SKM-1 treated with dmso at 0.1 percent for 144 hours (cell line): ENCODE measurements at regions not wholly inside any gene's neighbourhood (a gene's known extent, or its start where the extent isn't known, plus 50 kb on each side); places are given as distances from the start of the nearest gene placed in this dataset.
"Not testable (repeated sequence)": the region's sequence is repeated elsewhere in the genome, so short reads cannot be mapped to it uniquely, and the experiment has no call there.

ENCODE experiments used
- DNase-seq: peaks from one replicate; lab custom pipeline; 2025; ENCODE audit not compliant: unreplicated experiment; lab: John Stamatoyannopoulos, UW

DNA sequence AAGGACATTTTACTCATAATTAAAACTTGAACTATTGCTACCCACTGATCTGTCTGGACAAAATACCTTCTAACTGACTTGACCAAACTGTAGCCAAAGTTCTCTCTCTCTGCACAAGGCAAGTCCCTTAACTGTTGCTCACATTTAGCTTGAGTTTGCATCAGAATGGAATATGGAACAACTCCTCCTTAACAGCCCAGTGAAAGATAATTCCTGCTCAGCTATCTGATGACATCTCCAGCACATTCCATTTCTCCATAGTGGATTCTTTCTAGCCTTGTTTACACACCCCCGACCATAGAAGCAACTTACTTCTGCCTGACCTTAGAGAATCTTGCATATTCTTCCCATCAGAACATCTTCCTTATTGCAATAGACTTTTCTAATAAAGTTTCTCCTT lies 317.2 kb upstream of the CDH2 start:
- no peak for DNase-seq

DNA sequence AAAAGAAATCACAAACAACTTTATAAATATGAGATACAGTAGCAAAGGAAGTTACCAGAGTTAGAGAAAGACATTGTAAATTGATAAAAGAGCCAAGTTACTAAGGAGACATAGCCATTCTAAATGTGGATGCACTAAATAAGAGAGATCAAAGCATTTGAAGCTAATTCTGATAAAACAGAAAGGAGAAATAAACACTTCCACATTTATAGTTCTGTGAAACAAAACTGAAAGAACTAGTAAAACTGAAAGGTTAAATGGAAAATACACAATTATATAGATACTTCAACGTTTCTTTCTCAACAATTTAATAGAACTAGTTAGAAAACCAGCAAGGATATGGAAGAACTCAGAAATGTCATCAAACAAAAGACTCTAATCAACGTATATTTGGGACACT lies 309.0 kb upstream of the CDH2 start:
- DNase-seq: no peak

DNA sequence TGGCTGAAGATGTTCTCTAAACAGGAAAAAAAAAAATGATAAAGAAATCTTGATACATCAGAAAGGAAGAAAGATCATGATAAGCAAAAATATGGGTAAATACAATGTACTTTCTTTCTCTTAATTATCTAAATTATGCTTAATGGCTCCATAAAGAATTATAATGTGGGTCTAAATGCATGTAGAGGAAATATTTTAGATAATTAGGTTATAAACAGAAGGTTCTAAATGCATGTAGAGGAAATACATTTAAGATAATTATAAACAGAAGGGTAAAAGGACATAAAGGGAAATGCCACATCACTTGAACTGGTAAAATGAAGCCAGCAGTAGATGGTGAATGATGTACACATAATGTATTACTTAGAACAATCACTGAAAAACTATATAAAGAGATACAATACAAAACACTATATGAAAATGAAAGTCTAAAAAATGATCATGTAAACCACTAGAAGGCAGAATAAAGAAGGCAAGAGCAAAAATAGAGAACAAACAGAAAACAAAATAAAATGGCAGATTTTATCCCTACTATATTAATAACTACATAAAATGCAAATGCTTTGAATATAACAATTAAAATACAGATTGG lies 308.4 kb upstream of the CDH2 start:
- DNase-seq: no peak

DNA sequence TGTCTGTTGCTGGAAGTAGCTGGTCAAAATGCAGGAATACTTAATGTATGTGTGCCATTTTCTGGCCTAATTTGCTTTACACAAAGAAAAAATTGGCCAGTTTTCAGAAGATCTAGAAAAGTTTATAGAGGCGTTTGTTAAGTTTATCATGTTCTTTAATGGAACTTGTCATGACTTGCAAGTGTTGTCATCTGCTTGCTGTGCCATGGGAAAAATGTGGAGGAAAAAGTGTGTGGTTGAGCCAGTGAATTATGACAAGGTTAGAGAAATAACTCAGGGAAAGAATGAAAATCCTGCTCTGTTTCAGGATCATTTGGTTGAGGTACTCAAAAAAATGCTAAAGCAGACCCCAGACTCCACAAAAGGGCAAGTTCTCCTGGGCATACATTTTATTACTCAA lies 301.6 kb upstream of the CDH2 start:
- no peak for DNase-seq

DNA sequence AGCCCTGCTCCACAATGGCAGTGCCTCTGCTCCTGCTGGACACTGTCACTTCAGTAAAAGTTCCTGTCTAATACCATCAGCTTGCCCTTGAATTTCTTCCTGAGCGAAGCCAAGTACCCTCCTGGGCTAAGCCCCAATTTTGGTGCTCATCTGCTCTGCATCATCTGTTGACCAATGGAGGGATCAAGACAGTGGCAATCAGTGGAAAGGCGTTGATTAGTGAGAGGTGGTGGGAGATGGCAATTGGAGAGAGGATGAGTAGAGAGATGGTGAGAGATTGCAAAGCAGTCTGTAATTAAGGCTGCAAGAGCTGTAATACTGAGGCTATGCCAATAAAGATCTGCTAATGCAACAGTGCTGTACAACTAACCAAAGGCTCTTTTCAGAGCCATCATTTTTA lies 299.4 kb upstream of the CDH2 start:
- no peak for DNase-seq

DNA sequence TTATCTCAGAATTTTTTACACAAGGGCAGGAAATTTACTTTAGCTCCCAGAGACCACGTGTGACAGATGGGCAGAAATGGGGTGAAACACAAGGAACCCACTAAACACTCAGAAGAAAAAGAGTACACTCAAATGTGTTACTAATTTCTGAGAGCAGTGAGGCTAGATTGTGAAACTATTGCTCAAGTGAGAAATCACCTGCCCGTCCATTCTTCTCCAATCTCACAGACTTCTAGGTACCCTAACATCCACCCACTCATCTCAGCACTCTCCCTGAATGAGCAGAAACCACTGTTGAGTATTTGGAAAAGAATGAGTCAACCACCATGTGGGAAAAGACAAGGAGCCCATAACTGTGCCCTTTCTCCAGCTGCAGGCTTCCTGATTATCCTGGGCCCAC lies 293.0 kb upstream of the CDH2 start:
- no peak for DNase-seq

DNA sequence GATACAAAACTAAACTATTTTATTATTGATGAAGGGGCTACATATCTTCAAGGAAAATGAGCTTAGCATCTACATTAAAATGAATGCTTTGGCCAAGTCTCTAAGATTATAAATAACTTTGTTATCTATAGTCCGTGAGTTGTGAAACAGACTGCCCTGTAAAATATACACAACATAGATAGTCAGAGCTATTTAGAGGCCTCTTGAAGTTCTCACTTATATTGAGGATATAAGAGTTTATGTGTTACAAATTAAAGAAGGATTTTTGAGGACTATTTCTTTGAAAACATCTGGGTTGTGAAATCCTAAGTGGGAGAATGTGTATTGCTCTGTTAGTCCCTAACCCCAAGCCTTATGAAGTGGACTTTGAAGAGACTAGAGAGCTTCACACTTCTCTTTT lies 292.0 kb upstream of the CDH2 start:
- DNase-seq: no peak

DNA sequence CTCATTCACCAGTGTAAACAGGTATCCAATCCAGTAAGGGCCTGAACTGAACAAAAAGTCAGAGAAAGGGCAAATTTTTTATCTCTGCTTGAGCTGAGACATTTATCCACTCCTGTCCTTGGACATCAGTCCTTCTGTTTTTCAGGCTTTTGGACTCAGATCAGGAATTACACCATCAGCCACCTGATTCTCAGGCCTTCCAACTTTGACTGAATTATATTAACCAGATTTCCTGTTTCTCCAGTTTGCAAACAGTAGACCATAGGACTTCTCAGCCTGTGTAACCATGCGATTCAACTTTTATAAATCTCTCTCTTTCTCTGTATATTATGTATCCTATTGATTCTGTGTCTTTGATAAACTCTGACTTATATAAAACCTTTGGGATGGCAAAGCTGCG lies 289.3 kb upstream of the CDH2 start:
- no peak for DNase-seq

DNA sequence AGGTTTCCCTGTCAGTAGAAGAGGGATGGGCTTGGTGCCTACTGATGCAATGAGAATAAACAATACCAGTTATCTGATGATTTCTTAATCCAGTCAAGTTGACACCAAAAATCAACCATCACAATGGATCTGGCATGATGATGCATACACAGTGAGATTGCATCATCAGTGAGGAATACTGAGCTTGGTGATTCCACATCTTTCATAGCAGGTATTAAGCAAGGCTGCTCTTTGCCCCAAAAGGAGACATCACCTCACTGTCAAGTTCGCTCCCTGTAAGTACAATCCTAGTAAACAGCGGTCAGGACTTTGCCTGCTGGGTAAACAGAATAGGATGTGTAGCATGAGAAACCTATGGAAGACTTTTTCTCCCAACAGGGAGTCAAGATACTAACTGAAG lies 282.7 kb upstream of the CDH2 start:
- DNase-seq: no peak

DNA sequence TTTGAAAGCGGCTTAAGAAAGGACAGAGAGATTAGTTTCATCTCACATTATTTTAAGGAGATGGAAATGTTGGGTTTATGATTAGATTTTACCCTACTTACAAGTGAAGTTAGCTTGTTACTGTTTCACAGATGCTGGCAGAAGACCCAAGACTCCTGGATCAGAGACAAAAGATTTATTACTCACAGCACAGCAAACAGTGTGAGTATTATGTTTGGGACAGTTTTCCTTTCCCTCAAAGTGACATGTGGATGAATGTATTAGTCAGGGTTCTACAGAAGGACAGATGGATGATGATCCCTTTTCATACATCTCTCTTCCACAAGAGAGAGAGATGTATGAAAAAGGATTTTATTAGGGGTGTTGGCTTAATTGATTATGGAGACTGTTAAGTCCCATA lies 281.8 kb upstream of the CDH2 start:
- no peak for DNase-seq

DNA sequence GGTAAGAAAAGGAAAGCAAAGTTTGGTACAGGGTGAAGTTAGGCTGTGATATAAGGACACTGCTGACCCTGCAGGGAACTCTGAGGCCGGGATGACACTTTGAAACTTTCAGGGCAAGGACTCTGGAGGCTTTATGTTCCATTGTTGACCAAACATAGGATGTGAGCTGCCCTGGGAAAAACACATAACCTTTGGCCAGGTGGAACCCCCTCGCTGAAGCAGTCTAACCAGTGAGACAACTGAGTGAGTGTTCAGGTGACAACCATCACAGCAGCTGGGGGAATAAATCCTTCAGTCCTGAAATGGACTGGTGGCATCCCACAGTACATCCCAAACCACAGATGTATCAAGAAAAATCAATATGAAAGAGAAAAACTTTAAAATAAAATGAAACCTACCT lies 280.9 kb upstream of the CDH2 start:
- no peak for DNase-seq

DNA sequence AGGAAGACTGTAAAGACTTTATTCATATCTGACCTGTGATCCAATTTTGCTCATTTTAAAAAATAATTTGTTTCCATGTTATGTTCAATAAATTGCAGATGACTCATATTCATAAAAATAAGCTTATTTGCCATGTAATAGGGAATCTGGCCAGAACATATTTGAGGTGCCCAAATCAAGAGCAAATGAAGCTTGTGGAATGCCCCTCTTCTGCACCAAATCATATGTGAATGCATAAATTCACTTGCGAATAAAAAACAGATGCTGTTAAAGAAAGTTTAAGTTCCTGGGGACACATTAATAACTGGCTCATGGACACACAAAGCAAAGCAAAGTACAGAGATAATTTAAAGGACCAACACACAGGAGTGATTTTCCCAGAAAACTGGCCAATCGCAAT lies 279.0 kb upstream of the CDH2 start:
- no peak for DNase-seq

DNA sequence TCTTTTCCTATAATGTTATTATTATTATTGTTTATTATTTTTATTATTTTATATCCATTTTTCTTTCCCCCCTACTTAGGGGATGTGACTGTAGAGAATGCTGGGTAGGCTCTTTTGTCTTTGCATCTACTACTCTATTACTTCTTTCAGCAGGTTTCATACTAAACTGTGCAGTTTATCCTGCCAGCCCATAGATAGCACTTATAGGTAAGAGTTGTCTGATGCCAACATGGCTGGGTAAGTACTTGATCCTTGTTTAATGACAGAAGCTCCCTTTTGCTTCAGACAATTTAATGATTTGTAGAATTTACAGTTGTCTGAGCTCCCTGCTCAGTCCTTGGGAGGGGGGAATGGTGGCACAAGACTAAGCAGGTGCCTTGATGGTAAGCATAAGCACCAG lies 262.9 kb upstream of the CDH2 start:
- DNase-seq: no peak

DNA sequence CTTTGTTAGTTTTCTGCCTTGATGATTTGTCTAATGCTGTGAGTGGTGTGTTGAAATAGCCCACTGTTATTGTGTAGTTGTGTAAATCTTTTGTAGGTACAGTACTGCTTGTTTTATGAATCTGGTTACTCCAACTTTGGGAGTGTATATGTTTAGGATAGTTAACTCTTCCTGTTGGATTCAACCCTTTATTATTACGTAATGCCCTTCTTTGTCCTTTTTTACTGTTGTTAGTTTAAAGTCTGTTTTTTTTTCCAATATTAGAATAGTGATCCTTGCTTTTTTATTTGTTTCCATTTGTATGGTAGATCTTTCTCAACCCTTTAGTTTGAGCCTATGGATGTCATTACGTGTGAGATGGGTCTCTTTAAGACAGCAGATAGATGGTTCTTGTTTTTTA lies 261.5 kb upstream of the CDH2 start:
- no peak for DNase-seq

DNA sequence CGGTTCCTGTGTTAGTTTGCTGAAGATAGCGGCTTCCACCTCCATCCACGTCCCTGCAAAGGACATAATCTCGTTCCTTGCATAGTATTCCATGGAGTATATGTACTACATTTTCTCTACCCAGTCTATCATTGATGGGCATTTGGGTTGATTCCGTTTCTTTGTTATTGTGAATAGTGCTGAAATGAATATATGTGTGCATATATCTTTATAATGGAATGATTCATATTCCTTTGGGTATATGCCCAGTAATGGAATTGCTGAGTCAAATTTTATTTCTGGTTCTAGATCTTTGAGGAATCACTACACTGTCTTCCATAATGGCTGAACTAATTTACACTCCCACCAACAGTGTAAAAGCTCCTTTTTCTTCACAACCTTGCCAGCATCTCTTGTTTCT lies 255.4 kb upstream of the CDH2 start:
- no peak for DNase-seq

DNA sequence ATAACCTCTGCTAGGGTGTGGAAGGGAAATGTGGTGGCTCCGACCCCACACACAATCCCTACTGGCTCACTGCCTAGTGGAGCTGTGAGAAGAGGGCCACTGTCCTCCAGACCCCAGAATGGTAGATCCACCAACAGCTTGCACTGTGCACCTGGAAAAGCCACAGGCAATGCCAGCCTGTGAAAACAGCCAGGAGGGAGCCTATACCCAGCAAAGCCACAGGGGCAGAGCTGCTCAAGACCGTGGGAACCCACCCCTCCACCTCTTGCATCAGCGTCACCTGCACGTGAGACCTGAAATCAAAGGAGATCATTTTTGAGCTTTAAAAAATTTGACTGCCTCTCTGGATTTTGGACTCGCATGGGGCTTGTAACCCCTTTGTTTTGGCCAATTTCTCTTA lies 249.0 kb upstream of the CDH2 start:
- DNase-seq: no peak

DNA sequence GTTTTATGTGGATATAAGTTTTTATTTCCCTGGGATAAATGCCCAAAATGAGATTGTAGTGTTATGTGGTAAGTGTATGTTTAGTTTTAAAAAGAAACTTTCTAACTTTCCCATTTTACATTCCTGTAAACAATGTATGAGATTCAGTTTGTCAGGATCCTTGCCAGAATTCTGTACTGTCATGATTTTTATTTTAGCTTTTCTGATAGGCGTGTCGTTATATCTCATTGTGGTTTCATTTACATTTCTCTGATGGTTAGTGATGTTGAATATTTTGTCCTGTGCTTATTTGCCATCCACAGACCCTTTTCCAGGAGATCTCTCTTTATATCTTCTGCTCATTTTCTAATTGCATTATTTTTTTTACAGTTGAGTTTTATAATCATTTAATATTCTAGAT lies 245.6 kb upstream of the CDH2 start:
- DNase-seq: no peak

DNA sequence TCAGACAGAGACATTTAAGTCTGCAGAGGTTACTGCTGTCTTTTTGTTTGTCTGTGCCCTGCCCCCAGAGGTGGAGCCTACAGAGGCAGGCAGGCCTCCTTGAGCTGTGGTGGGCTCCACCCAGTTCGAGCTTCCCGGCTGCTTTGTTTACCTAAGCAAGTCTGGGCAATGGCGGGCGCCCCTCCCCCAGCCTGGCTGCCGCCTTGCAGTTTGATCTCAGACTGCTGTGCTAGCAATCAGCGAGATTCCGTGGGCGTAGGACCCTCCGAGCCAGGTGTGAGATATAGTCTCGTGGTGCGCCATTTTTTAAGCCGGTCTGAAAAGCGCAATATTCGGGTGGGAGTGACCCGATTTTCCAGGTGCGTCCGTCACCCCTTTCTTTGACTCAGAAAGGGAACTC lies 245.0 kb upstream of the CDH2 start:
- DNase-seq: not testable (repeated sequence)

DNA sequence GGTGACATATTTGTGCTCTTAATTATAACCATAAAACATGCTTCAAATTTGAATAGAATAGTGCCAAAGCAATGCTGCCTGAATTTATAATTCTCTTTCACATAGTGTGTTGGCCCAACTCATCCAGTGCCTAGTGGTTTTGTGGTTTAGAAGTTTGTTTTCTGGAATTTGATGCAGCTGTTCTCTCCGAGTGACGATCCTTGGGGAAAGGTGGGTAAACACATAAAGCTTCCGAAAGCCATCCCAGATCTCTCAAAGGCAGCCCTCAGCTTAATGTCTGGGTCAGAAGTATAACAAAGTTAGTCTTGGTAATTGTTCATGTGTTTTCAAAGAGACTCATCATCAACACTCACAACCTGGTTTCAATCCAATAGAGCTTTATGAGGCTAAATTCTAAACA lies 235.6 kb upstream of the CDH2 start:
- no peak for DNase-seq

DNA sequence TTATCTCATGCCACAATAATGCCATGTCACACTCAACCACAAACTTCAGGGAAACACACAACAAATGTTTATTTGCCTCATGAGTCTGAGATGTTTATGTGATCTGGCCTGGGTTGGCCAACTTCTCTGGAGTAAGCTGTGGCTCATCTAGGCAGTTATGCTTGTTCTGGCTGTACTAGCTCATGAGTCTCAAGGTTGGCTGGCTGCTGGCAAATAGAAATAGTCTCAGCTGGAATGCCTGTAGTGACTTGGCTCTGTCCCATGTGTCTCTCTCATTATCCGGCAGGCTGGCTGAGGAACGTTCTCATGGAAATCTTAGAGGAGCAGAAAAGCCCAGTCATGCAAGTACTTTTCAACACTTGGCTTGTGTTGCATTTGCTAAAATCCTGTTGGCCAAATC lies 234.9 kb upstream of the CDH2 start:
- no peak for DNase-seq

DNA sequence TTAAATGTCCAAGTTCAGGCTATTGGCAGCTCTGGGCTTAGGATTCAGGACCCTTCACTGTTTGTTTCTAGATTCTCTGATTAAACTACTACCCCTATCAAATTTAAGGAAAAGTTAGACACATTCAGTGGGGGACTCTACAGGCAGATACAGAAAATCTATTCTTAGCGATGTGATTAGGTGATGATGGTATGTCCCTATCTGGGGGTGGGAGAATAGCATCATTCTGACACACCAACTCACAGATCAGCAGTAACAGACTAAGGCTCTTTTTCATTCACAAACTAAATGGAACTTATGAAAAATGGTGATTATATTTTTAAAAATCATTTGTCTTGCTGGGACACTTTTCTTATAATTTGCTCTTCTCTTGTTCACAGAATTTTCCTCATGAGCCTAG lies 232.9 kb upstream of the CDH2 start:
- DNase-seq: no peak

DNA sequence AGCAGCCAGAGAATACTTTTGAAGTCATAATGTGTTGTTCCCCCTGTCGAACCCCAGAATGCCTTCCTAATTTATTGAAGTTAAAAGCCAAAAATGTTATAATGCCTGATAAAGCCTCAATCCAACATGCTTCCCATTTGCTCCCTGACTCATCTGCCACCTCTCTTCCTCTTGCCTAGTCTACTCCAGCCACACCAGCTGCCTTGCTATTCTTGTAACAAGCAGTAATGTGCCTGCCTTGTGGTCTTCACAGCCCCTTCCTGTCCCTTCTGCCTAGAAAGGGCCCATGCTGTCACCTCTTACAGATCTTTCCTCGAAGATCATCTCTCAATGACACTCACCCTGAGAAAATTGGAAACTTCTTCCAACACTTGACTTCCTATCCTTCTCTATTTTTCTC lies 231.6 kb upstream of the CDH2 start:
- DNase-seq: no peak

DNA sequence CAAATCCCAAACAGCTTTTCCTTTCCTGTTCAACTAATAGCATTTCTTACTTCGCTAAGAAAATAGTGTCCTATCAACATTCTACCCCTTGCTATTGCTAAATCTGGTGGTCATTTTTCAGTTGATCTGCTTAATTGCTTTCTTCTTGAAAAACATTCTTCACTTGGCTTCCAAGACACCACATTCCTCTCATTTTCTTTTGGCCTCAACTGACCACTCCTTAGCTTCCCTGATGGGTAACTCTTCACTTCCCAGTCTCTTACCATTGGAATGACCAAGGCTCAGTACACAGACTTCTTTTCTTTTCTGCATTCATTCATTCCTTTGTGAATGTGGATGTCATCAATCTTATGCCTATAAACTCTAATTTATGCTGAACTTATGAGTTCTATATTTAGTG lies 230.8 kb upstream of the CDH2 start:
- DNase-seq: no peak

DNA sequence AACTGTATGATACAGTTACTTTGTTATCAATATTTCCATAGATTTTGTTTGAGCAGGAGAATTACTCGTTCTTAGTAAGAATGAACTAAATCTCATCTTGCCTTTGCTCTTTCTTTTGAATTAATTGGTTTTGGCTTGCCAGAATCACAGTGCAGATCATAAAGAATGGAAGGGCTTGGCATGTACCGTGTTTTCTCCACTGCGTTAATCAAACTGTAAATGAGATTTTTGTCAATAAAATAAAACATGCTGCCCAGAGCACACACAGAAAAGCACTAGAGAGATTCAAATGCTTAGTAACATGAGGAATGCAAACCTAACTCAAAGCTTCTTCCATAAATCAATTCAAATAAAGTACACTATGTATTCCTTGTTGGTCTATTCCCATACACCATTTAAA lies 229.6 kb upstream of the CDH2 start:
- no peak for DNase-seq
